ENCODE measurements at regions not wholly inside any gene's neighbourhood (a gene's known extent, or its start where the extent isn't known, plus 50 kb on each side); places are given as distances from the start of the nearest gene placed in this dataset.

DNA sequence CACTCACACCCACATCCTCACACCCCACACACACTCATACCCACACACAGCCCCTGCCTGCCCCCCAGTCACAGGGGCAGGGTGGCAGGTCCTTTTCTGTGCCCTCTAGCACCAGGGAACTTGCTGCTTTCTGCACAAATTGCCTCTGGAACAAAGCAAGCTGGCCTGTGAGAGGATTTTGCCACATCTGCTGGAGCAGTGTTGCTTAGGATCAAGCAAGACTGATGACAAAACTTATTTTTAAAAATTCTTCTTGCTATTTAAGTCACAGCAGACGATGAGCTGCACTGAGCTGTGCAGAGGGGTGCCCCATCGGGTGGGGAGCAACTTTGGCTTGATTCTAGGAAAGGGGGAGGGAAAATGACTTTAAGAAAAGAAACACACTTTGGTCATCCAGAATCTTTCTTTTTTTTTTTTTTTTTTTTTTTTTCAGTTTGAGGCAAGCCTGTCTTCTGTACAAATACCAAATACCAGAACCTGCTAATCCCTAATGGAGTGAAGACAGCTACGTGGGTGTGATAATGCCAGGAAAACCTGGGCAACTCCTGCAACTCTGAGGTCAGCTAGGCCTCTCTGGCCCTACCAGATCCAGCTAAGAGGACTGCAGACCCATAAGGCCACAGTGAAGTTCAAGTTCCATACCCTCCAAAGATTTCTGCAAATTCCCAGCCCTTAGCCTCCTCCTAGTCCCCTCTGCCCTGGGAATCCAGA lies 195.3 kb downstream of the ABHD5 start:
- no peaks in the 10 kb centered on the region for H3K9me2 ChIP-seq (ENCODE audit: insufficient read depth, low read length)
- H2AFZ ChIP-seq (ENCODE audit: low read depth, low read length): no peak overlapping the region
- H4K20me1 ChIP-seq (ENCODE audit: insufficient read depth): no peaks in the 10 kb centered on the region
- H3K9me3 ChIP-seq (ENCODE audit: low read length): no peaks in the 10 kb centered on the region
- no peaks in the 10 kb centered on the region for H3K79me2 ChIP-seq (replicated peaks; ENCODE audit: insufficient read depth, low read length)
- no peak overlapping the region for H3K9ac ChIP-seq (ENCODE audit: low read length)
- no peak overlapping the region for H3K27ac ChIP-seq (ENCODE audit: low read length)
- TF ChIP-seq EP300 (conservative IDR thresholded peaks at IDR 0.05; ENCODE audit: poor library complexity, severe bottlenecking) (no peak), RAD21 (conservative IDR thresholded peaks at IDR 0.05) (no peak), TAF1 (IDR thresholded peaks at IDR 0.05; ENCODE audit: low read depth) (no peak), MXI1 (conservative IDR thresholded peaks at IDR 0.05; ENCODE audit: poor library complexity, severe bottlenecking) (no peak), EZH2 (IDR thresholded peaks at IDR 0.05; ENCODE audit: borderline replicate concordance, insufficient read depth, low read length, poor library complexity, severe bottlenecking) (no peak), POLR2AphosphoS5 (IDR thresholded peaks at IDR 0.05) (no peak), SMC3 (conservative IDR thresholded peaks at IDR 0.05; ENCODE audit: poor library complexity) (no peak)
- TF ChIP-seq, protein P1, sequence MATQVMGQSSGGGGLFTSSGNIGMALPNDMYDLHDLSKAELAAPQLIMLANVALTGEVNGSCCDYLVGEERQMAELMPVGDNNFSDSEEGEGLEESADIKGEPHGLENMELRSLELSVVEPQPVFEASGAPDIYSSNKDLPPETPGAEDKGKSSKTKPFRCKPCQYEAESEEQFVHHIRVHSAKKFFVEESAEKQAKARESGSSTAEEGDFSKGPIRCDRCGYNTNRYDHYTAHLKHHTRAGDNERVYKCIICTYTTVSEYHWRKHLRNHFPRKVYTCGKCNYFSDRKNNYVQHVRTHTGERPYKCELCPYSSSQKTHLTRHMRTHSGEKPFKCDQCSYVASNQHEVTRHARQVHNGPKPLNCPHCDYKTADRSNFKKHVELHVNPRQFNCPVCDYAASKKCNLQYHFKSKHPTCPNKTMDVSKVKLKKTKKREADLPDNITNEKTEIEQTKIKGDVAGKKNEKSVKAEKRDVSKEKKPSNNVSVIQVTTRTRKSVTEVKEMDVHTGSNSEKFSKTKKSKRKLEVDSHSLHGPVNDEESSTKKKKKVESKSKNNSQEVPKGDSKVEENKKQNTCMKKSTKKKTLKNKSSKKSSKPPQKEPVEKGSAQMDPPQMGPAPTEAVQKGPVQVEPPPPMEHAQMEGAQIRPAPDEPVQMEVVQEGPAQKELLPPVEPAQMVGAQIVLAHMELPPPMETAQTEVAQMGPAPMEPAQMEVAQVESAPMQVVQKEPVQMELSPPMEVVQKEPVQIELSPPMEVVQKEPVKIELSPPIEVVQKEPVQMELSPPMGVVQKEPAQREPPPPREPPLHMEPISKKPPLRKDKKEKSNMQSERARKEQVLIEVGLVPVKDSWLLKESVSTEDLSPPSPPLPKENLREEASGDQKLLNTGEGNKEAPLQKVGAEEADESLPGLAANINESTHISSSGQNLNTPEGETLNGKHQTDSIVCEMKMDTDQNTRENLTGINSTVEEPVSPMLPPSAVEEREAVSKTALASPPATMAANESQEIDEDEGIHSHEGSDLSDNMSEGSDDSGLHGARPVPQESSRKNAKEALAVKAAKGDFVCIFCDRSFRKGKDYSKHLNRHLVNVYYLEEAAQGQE (IDR thresholded peaks at IDR 0.05; ENCODE audit: borderline replicate concordance): no peak
- TF ChIP-seq, protein P2, sequence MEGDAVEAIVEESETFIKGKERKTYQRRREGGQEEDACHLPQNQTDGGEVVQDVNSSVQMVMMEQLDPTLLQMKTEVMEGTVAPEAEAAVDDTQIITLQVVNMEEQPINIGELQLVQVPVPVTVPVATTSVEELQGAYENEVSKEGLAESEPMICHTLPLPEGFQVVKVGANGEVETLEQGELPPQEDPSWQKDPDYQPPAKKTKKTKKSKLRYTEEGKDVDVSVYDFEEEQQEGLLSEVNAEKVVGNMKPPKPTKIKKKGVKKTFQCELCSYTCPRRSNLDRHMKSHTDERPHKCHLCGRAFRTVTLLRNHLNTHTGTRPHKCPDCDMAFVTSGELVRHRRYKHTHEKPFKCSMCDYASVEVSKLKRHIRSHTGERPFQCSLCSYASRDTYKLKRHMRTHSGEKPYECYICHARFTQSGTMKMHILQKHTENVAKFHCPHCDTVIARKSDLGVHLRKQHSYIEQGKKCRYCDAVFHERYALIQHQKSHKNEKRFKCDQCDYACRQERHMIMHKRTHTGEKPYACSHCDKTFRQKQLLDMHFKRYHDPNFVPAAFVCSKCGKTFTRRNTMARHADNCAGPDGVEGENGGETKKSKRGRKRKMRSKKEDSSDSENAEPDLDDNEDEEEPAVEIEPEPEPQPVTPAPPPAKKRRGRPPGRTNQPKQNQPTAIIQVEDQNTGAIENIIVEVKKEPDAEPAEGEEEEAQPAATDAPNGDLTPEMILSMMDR (IDR thresholded peaks at IDR 0.05; ENCODE audit: poor library complexity, severe bottlenecking): no peak
- H3K4me3 ChIP-seq (ENCODE audit: low read length): no peak overlapping the region
- no peaks in the 10 kb centered on the region for H3F3A ChIP-seq (ENCODE audit: insufficient read depth, low read length, poor library complexity, severe bottlenecking)
- H3K27me3 ChIP-seq (ENCODE audit: insufficient read depth, low read depth, low read length): no peaks in the 10 kb centered on the region
- no peak overlapping the region for H3K4me2 ChIP-seq (ENCODE audit: low read length)
- no peaks in the 10 kb centered on the region for H3K36me3 ChIP-seq (ENCODE audit: insufficient read depth, low read length)

DNA sequence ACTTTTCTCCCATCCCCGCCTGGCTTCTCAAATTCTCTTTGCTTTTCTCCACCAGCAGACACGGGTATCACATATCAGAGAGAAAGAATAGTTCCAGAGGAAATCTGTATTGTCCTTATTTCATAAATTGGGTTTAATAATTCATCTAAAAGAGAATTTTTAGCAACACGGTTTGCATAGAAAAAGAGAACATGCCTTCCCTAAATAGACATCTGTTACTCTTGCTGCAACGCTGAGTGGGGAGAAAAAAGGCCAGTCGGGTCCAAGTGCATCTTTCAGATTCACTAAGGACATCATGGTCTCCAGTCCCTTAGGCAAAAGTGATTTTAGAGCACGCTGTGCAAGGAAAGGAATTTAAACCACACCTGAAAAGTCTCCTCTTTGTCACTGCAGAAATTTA lies 201.3 kb downstream of the ABHD5 start:
- Histone ChIP-seq H3K4me3 (ENCODE audit: low read length) (peak overlapping the region; percentile 24), H3K27me3 (ENCODE audit: insufficient read depth, low read depth, low read length) (no peaks in the 10 kb centered on the region), H3K79me2 (replicated peaks; ENCODE audit: insufficient read depth, low read length) (no peaks in the 10 kb centered on the region), H3K9ac (ENCODE audit: low read length) (no peak overlapping the region), H4K20me1 (ENCODE audit: insufficient read depth) (no peaks in the 10 kb centered on the region), H3K4me2 (ENCODE audit: low read length) (no peak overlapping the region), H3K27ac (ENCODE audit: low read length) (no peak overlapping the region), H3F3A (ENCODE audit: insufficient read depth, low read length, poor library complexity, severe bottlenecking) (no peaks in the 10 kb centered on the region), H3K9me2 (ENCODE audit: insufficient read depth, low read length) (no peaks in the 10 kb centered on the region), H2AFZ (ENCODE audit: low read depth, low read length) (no peak overlapping the region), H3K9me3 (ENCODE audit: low read length) (no peaks in the 10 kb centered on the region), H3K36me3 (ENCODE audit: insufficient read depth, low read length) (no peaks in the 10 kb centered on the region)
- TF ChIP-seq MXI1 (conservative IDR thresholded peaks at IDR 0.05; ENCODE audit: poor library complexity, severe bottlenecking) (no peak), EP300 (conservative IDR thresholded peaks at IDR 0.05; ENCODE audit: poor library complexity, severe bottlenecking) (no peak), TAF1 (IDR thresholded peaks at IDR 0.05; ENCODE audit: low read depth) (no peak)
- TF ChIP-seq, protein P1 (IDR thresholded peaks at IDR 0.05; ENCODE audit: borderline replicate concordance): no peak

Data from neural cell (in vitro differentiated cells).